ENCODE measurements at regions not wholly inside any gene's neighbourhood (a gene's known extent, or its start where the extent isn't known, plus 50 kb on each side); places are given as distances from the start of the nearest gene placed in this dataset.
"Not testable (repeated sequence)": the region's sequence is repeated elsewhere in the genome, so short reads cannot be mapped to it uniquely, and the experiment has no call there.

- in situ Hi-C loops (cut with MboI) (no loop called here), intact Hi-C loops (cut with micrococcal nuclease; ENCODE audit: unreplicated experiment) (no loop called here)
- no peak overlapping the region for H3K27ac ChIP-seq (ENCODE audit: control insufficient read depth, insufficient read depth)
- no peaks in the 10 kb centered on the region for H3K4me1 ChIP-seq (ENCODE audit: control insufficient read depth, insufficient read depth, low read length)
- no peaks in the 10 kb centered on the region for H3K9me3 ChIP-seq (replicated peaks; ENCODE audit: control insufficient read depth, insufficient read depth, low read length)
- no peak overlapping the region for H3K4me2 ChIP-seq (ENCODE audit: control insufficient read depth, insufficient read depth)
- ATAC-seq (no peak), FAIRE-seq (no peak), DNase-seq (ENCODE audit: low read depth, low spot score) (no peak)
- ChIA-PET SMC1A (ENCODE audit: uncharacterized antibody, unreplicated experiment) (interaction anchor here (1.5 kb wide), 1 partner anchor 12 kb away, joined by 4 read pairs; no protein-coding TSS in a partner anchor), RAD21 (ENCODE audit: unreplicated experiment) (no interaction called here), POLR2A (interaction anchor here (0.5 kb wide), 1 partner anchor 13 kb away, joined by 4 read pairs; no protein-coding TSS in a partner anchor), CTCF (no interaction called here)
- 13% methylated on average over 3 of the region's 3 CpGs for WGBS (ENCODE audit: insufficient coverage, insufficient replicate concordance, low lambda C conversion rate, missing lambda C conversion rate)
- BruUV-seq (replicated peaks) = no TSS peak
- no peaks in the 10 kb centered on the region for H4K20me1 ChIP-seq (ENCODE audit: control insufficient read depth, insufficient read depth)
- no peak overlapping the region for H3K9ac ChIP-seq (ENCODE audit: control insufficient read depth, insufficient read depth, low read length)
- TF ChIP-seq ATF7 (IDR thresholded peaks at IDR 0.05; ENCODE audit: low read depth) = peak; percentile 50
- TF ChIP-seq EZH2 (IDR thresholded peaks at IDR 0.05; ENCODE audit: borderline replicate concordance, control insufficient read depth, low read depth, low read length) = no peak
- no peaks in the 10 kb centered on the region for H3K79me2 ChIP-seq (ENCODE audit: control insufficient read depth, insufficient read depth, low read length)
- H2AFZ ChIP-seq (ENCODE audit: control insufficient read depth, low read depth, low read length) = no peak overlapping the region
- no peak overlapping the region for H3K4me3 ChIP-seq
- H3K27me3 ChIP-seq (replicated peaks in 1 of 2; ENCODE audit: control insufficient read depth in 2 of 2, insufficient read depth in 2 of 2, low read length in 1 of 2) = no peaks in the 10 kb centered on the region
- H3K36me3 ChIP-seq (ENCODE audit: control insufficient read depth in 2 of 2, insufficient read depth in 2 of 2, low read length in 1 of 2) = no peaks in the 10 kb centered on the region
Observed at GRCh38 chr6:114810468-114810867, 467.6 kb upstream of the HS3ST5 start.

DNA sequence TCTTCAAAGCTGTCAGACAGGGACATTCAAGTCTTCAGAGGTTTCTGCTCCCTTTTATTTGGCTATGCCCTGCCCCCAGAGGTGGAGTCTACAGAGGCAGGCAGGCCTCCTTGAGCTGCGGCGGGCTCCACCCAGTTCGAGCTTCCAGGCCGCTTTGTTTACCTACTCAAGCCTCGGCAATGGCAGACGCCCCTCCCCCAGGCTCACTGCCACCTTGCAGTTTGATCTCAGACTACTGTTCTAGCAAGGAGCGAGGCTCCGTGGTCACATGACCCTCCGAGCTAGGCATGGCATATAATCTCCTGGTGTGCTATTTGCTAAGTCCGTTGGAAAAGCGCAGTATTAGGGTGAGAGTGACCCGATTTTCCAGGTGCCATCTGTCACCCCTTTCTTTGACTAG lies 462.6 kb upstream of the HS3ST5 start:
- POLR2A ChIA-PET; H3K27me3 ChIP-seq (replicated peaks in 1 of 2; ENCODE audit: control insufficient read depth in 2 of 2, insufficient read depth in 2 of 2, low read length in 1 of 2); H3K4me1 ChIP-seq (ENCODE audit: control insufficient read depth, insufficient read depth, low read length); RAD21 ChIA-PET (ENCODE audit: unreplicated experiment); H3K4me2 ChIP-seq (ENCODE audit: control insufficient read depth, insufficient read depth); H3K27ac ChIP-seq (ENCODE audit: control insufficient read depth, insufficient read depth); intact Hi-C loops (cut with micrococcal nuclease; ENCODE audit: unreplicated experiment); H4K20me1 ChIP-seq (ENCODE audit: control insufficient read depth, insufficient read depth); in situ Hi-C loops (cut with MboI); ATAC-seq; H3K36me3 ChIP-seq (ENCODE audit: control insufficient read depth in 2 of 2, insufficient read depth in 2 of 2, low read length in 1 of 2); BruUV-seq (replicated peaks); FAIRE-seq; H3K9ac ChIP-seq (ENCODE audit: control insufficient read depth, insufficient read depth, low read length); H2AFZ ChIP-seq (ENCODE audit: control insufficient read depth, low read depth, low read length); H3K9me3 ChIP-seq (replicated peaks; ENCODE audit: control insufficient read depth, insufficient read depth, low read length); DNase-seq (ENCODE audit: low read depth, low spot score); SMC1A ChIA-PET (ENCODE audit: uncharacterized antibody, unreplicated experiment); H3K79me2 ChIP-seq (ENCODE audit: control insufficient read depth, insufficient read depth, low read length); H3K4me3 ChIP-seq: not testable (repeated sequence)
- WGBS (ENCODE audit: insufficient coverage, insufficient replicate concordance, low lambda C conversion rate, missing lambda C conversion rate) = 51% methylated on average over 12 of the region's 12 CpGs
- CTCF ChIA-PET = interaction anchor here (1.1 kb wide), 1 partner anchor 1305 kb away, joined by 3 read pairs; no protein-coding TSS in a partner anchor
